HG03280 (cell line): ENCODE measurements at regions not wholly inside any gene's neighbourhood (a gene's known extent, or its start where the extent isn't known, plus 50 kb on each side); places are given as distances from the start of the nearest gene placed in this dataset.

Experiments used
- ATAC-seq: cut with Tn5 transposase; IDR thresholded peaks from one replicate; pipeline ENCODE4 v1.9.1; 2021; ENCODE audit warnings: mild to moderate bottlenecking, moderate library complexity; ENCODE audit not compliant: unreplicated experiment

GRCh38 chr17:14777291-14777690, 476.4 kb downstream of the HS3ST3B1 start:
- no peak for ATAC-seq

DNA sequence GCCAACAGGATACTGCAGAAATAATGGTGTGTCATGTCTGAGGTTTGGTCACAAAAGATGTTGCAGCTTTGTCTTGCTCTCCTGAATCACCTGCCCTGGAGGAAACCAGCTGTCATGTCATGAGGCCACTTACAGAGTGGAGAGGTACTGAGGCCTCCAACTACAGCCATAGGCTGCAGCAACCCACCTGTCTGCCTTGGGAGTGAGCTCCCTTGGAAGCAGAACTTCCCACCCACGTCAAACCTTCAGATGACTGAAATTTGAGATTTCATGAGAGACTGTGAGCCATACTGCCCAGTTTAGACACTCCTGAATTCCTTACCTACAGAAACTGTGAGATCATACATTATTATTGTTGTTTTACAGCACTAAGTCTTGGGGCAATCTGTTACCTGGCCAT, 475.9 kb downstream of the HS3ST3B1 start:
- ATAC-seq, result no peak

DNA sequence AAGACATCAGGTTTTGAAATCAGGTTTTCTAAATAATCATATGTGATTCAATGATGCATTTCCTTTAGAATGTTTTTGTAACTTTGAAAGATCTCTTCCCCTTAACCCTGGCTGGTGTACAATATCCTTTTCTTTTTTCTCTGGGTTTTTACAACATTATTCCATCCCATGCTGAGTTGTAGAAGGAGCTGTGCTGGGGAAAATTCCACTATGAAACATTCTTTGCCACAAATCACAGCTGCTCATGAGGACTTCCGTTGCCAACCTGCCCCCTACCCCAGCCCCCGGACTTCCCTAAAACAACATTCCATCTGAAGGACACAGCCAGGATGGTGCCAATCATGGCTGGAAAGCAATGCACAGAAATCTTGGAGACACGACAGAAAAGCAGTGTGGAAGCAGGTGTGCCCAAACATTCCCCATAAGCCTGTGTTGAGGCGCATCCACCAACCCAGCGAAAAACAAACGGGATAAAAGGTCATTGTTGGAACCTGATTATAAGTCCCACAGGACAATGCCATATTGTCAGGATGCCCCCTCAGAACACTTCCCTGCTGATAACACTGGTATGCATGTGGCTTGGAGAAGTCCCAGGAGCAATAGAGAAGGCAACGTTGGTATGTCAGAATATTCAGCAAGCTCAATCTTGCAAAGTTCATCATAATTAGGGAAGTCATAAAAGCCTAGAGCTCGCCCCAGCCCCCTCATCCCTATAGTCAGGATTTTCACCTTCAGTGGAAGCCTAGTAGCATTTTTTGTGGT, 475.0 kb downstream of the HS3ST3B1 start:
- ATAC-seq, result no peak

GRCh38 chr17:14774774-14775173, 473.9 kb downstream of the HS3ST3B1 start:
- no peak for ATAC-seq

GRCh38 chr17:14772776-14773175, 471.9 kb downstream of the HS3ST3B1 start:
- no peak for ATAC-seq

GRCh38 chr17:14771543-14771942, 470.7 kb downstream of the HS3ST3B1 start:
- ATAC-seq, result no peak

GRCh38 chr17:14768923-14769322, 468.0 kb downstream of the HS3ST3B1 start:
- ATAC-seq, result no peak

DNA sequence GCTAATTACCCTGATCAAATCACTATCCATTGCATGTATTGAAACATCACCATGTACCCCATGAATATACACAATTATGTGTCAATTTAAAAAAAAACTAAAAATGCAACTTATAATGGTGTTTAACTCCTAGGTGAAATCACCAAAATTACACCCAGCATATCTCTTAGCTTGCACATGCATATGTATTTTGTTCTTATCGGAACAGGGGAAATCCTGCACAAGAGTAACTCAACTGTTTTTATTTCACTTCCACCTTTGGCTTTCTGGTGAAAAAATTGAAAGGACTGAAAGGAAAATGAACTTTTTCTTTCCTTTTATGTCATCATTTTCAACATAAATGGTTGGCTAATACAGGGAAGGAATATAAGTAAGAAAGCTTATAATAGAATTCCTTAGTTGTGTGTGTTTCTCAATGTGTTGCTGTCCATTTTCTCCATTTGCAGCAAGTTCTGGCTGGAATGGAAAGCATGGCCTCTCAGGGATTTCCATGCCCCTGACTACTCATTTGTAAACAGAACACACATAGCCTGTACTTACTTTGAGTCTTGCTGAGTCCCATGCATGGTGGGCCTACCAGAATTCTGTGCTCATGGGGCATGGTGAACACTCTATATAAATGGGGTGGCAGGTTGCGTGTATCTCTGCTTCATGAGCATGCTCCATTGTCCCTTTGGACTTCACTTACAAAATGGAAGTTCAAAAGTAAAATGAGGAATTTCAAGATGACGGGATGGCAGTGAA, 462.0 kb downstream of the HS3ST3B1 start:
- no peak for ATAC-seq

DNA sequence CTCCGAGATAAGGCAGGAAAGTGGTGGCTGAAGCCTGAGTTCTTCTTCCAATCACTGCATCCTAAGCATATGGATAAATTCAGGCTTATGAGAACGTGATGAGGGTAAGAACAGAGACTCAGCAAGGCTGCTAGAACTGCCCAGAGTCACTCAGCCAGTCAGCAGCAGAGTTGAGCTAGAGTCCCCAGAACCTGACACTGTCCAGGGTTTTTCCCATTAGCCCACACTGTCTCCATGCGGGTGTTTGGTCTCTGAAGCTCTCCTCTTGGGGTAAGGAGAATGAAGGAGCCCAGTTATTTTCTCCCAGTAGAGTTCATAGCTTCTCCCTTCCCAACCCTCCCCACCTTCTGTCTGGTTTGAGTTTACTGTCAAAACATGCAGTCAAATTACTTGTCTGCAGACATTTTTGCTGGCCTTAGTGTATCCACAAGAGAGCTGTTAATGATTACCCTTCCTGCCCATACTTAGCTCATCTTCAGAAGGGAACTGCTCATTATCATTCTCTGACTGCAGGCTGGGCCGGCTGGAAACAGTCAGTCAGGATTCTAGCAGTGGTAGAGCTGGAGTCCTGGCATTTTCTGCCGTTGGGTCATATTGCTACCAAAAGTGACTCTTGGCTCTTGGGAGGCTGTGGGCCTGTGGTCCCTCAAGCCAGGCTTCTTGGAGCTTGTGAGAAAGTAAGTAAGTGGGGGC, 460.0 kb downstream of the HS3ST3B1 start:
- ATAC-seq, result no peak

GRCh38 chr17:14760212-14760611, 459.3 kb downstream of the HS3ST3B1 start:
- ATAC-seq, result no peak

DNA sequence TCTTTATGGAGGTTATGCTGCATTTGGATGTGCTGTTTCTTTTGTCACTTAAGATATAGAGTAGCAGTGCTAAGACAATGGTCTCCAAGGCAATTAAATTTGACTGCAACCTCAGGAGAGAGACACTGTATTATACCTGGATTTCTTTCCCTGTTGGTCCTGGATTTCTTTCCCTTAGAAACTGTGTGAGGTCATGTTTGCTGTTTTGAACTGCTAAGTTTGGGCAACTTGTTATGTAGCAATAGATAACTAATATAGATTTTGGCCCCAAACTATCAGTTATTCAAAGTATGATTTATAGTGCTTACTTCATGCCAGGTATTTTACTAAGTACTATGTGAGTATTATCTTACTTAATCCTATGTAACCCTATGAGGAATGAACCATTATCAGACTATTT, 458.4 kb downstream of the HS3ST3B1 start:
- no peak for ATAC-seq

DNA sequence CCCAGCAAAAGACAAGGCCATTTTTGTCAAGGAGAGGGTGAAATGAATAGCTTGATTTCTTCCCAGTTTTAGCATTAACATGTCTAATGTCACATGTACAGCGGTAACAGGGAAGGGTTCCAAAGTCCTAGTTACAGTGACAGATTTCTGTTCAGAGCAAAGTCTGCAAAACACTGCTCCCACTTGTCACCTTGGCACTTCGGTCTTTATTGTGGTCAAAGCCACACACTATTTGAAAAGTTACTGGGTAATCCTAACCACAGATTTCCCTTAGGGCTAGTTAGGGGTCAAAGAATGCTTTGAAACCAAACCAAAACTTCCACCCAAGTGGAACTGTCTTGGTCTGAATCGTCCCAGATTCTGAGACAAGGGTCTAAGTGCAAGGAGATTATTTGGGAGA, 455.6 kb downstream of the HS3ST3B1 start:
- ATAC-seq, result no peak

DNA sequence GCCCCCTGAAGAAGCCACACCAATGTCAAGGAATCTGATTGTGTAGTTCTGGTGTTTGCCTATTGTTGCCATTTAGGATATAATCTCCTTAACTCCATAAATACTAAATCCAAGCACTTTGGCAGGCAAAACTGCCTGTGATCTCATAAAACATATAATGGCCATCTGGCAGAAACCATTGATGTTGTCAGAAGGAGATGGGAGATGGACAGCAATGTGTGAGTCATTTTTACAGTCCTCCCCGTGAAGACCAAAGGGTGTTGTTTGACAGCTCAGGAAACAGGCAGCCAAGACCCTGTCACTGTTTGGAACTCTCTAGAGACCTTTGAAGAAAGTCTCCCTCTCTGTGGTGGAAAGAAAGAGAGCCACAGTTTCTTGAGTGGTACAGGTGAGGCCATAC, 454.1 kb downstream of the HS3ST3B1 start:
- no peak for ATAC-seq

DNA sequence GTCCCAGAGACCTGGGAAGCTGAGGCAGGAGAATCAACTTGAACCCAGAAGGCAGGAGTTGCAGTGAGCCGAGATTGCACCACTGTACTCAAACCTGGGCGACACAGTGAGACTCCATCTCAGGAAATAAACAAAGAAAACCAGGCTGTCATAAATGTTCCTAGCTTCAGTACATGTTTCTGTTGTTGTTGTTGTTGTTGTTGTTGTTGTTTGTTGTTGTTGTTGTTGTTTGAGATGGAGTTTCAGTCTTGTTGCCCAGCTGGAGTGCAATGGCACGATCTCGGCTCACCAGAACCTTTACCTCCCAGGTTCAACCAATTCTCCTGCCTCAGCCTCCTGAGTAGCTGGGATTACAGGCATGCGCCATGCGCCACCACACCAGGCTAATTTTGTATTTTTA, 452.5 kb downstream of the HS3ST3B1 start:
- ATAC-seq, result no peak

GRCh38 chr17:14752011-14752410, 451.1 kb downstream of the HS3ST3B1 start:
- ATAC-seq, result no peak

- ATAC-seq, result no peak
Measured at GRCh38 chr17:14750866-14751265, 450.0 kb downstream of the HS3ST3B1 start.

GRCh38 chr17:14749269-14749668, 448.4 kb downstream of the HS3ST3B1 start:
- no peak for ATAC-seq

DNA sequence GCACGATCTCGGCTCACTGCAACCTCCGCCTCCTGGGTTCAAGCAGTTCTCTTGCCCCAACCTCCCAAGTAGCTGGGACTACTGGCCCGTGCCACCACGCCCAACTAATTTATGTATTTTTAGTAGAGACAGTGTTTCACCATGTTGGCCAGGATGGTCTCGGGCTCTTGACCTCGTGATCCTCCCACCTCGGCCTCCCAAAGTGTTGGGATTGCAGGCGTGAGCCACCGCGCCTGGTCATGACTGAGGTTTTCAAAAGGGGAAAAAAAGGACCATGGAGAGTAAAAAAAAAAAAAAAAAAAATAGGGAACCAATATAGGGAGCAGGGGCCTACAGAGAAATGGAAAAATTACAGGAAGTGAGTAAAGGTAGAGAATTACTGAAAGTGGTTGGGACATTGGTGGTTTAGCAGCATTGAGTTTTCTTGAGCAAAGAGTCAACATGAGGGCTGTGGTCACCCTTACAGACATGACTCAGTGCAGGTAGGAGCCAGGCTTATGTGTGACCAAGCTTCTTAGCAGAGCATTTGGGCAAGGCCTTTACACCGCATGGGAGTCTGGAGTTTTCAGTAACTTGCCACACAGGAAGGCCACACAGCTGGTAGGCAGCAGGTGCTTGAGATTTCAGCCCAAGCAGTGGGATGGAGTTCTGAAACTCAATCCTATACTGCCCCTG, 447.3 kb downstream of the HS3ST3B1 start:
- peak; percentile 53 for ATAC-seq

- ATAC-seq, result no peak
Measured at GRCh38 chr17:14747603-14747950, 446.7 kb downstream of the HS3ST3B1 start.

GRCh38 chr17:14746822-14747602, 446.1 kb downstream of the HS3ST3B1 start:
- ATAC-seq, result no peak

- no peak for ATAC-seq
Measured at GRCh38 chr17:14745541-14745940, 444.7 kb downstream of the HS3ST3B1 start.
